Mucosa of descending colon (tissue), 3 donors: ENCODE measurements at regions not wholly inside any gene's neighbourhood (a gene's known extent, or its start where the extent isn't known, plus 50 kb on each side); places are given as distances from the start of the nearest gene placed in this dataset.

Source experiments
- ATAC-seq: fragments of 200-7000 bp; cut with Tn5 transposase; one replicate; pipeline ENCODE4 v1.9.1; 2020; ENCODE audit warnings: mild to moderate bottlenecking, moderate library complexity
- DNase-seq, 3 donors: peaks; one replicate each; pipeline ENCODE4 v3.0.0-alpha.2; 2020
- H3K36me3 ChIP-seq: fragments of 200-600 bp; one replicate; pipeline ENCODE4 v1.8.0; 2021; ENCODE audit warnings: low read depth, mild to moderate bottlenecking
- H3K4me1 ChIP-seq: fragments of 200-600 bp; one replicate; pipeline ENCODE4 v1.8.0; 2021; ENCODE audit warnings: low read depth, mild to moderate bottlenecking
- H3K4me3 ChIP-seq: fragments of 200-600 bp; one replicate; pipeline ENCODE4 v1.8.0; 2021; ENCODE audit warnings: mild to moderate bottlenecking
- H3K9me3 ChIP-seq: fragments of 200-600 bp; one replicate; pipeline ENCODE4 v1.8.0; 2021; ENCODE audit warnings: mild to moderate bottlenecking
- intact Hi-C, 2 donors: fragments of 100-400 bp; cut with DNase I in 1 of 2; cut with micrococcal nuclease in 1 of 2; formaldehyde crosslinking; loops; one replicate each; pipeline versions ENCODE4 v1.11.0 to v1.11.1; 2022; cut with DNase I, micrococcal nuclease
- TF ChIP-seq, protein P1 (sequence below): fragments of 200-600 bp; IDR thresholded peaks from one replicate; pipeline ENCODE4 v1.8.0; 2022; ENCODE audit warnings: antibody characterized with exemption, mild to moderate bottlenecking
- donor health status: DM: no; HTN: no; CAD: no; lungs with moderate emphysema.
- donor health status: DM: no; HTN: no; CAD: no.
- donor health status: DM: no; HTN: yes; CAD: no.

DNA sequence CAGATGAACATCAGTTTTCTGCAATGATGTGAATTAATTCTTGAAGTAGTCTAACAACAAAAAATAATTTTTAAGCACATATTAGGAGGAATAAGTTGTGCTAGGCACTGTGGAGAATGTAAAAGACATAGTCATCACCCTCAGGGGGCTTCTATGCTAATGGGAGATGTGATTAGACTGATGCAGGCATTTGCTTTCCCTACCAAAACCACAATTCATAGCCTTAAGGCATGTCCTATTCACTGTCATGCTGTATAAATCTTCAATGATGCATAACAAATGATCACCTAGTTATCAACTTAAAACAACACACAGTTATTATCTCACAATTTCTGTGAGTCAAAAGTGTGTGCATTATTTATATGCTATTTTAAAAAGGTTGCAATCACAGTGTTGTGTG lies 422.6 kb downstream of the MAN2A1 start:
- DNase-seq (no peak), ATAC-seq (no peak)
- TF ChIP-seq, protein P1, sequence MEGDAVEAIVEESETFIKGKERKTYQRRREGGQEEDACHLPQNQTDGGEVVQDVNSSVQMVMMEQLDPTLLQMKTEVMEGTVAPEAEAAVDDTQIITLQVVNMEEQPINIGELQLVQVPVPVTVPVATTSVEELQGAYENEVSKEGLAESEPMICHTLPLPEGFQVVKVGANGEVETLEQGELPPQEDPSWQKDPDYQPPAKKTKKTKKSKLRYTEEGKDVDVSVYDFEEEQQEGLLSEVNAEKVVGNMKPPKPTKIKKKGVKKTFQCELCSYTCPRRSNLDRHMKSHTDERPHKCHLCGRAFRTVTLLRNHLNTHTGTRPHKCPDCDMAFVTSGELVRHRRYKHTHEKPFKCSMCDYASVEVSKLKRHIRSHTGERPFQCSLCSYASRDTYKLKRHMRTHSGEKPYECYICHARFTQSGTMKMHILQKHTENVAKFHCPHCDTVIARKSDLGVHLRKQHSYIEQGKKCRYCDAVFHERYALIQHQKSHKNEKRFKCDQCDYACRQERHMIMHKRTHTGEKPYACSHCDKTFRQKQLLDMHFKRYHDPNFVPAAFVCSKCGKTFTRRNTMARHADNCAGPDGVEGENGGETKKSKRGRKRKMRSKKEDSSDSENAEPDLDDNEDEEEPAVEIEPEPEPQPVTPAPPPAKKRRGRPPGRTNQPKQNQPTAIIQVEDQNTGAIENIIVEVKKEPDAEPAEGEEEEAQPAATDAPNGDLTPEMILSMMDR: no peak
- H3K9me3 ChIP-seq: no peaks in the 10 kb centered on the region
- intact Hi-C loops: no loop called here
- no peaks in the 10 kb centered on the region for H3K4me1 ChIP-seq
- no peaks in the 10 kb centered on the region for H3K36me3 ChIP-seq
- no peak overlapping the region for H3K4me3 ChIP-seq

DNA sequence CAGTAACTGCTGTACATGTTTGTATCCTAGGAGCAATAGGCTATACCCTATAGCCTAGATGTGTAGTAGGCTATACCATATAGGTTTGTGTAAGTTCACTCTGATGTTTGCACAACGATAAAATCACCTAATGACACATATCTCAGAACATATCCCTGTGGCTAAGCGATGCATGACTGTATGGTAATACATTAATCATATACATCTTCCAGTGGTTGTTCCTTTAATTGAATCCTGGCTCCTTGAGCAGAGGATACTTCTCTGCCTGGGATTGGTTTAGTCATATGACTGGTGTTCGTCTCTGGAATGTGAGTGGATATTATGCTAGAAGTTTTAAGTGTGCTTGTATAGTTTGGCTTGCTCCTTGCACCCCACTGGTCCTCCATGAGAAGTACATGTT lies 425.8 kb downstream of the MAN2A1 start:
- H3K4me3 ChIP-seq: no peak overlapping the region
- TF ChIP-seq, protein P1: no peak
- DNase-seq (no peak), ATAC-seq (no peak)
- intact Hi-C loops: no loop called here
- H3K9me3 ChIP-seq: peaks cover 3% of the 10 kb centered on the region
- no peaks in the 10 kb centered on the region for H3K4me1 ChIP-seq
- no peaks in the 10 kb centered on the region for H3K36me3 ChIP-seq

DNA sequence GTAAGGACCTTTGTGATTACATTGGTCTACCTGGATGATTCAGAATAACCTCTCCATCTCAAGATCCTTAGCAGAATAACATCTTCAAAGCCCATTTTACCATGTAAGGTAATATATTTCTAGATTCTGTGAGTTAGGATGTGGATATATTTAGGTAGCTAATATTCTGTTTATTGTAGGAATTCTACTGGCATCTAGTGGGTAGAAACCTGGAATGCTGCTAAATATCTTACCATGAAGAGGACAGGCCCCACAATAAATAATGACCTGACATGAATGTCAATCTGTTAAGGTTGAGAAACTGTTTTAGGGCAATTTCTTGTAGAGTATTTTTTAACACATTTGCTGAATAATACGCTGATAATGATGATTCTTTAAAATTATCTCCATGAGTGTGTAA lies 426.8 kb downstream of the MAN2A1 start:
- Histone ChIP-seq H3K4me3 (no peak overlapping the region), H3K9me3 (peaks cover 3% of the 10 kb centered on the region), H3K4me1 (no peaks in the 10 kb centered on the region), H3K36me3 (no peaks in the 10 kb centered on the region)
- intact Hi-C loops: no loop called here
- ATAC-seq (no peak), DNase-seq (no peak)
- TF ChIP-seq, protein P1: no peak

DNA sequence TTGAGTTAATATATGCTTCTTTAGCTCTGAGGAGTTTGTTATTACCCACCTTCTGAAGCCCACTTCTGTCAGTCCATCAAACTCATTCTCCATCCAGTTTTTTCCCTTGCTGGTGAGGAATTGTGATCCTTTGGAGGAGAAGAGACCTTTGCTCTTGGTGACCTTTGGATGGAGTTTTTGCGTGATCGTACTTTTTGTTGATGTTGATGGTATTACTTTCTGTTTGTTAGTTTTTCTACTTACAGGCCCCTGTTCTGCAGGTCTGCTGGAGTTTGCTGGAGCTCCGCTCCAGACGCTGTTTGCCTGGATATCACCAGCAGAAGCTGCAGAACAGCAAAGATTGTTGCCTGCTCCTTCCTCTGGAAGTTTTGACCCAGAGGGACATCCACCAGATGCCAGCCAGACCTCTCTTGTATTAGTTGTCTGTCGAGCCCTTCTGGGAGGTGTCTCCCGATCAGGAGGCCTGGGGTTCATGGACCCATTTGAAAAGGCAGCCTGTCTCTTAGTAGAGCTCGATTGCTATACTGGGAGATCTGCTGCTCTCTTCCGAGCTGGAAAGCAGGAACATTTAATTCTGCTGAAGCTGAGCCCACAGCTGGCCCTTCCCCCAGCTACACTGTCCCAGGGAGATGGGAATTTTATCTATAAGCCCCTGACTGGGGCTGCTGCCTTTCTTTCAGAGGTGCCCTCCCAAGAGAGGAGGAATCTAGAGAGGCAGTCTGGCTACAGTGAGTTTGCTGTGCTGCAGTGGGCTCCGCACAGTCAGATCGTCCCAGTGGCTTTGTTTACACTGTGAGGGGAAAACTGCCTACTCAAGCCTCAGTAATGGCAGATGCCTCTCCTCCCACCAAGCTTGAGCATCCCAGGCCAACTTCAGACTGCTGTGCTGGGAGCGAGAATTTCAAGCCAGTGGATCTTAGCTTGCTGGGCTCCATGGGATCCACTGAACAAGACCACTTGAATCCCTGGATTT lies 445.5 kb downstream of the MAN2A1 start:
- Histone ChIP-seq H3K4me1 (no peaks in the 10 kb centered on the region), H3K36me3 (no peaks in the 10 kb centered on the region), H3K4me3 (no peak overlapping the region), H3K9me3 (peaks cover 3% of the 10 kb centered on the region)
- ATAC-seq (no peak), DNase-seq (no peak)
- intact Hi-C loops: no loop called here
- TF ChIP-seq, protein P1: no peak

DNA sequence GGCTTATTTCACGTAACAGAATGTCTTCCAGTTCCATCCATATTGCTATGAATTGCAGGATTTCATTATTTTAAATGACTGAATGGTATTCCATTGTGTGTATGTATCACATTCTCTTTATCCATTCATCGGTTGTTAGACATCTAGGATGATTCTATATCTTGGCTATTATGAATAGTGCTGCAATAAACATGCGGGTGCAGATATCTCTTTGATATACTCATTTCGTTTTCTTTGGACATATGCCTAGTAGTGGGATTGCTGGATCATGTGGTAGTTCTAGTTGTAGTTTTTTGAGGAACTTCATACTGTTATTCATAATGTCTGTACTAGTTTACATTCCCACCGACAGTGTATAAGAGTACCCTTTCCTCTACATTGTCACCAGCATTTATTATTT lies 460.5 kb downstream of the MAN2A1 start:
- Histone ChIP-seq H3K36me3 (no peaks in the 10 kb centered on the region), H3K4me1 (no peaks in the 10 kb centered on the region), H3K4me3 (no peak overlapping the region), H3K9me3 (no peaks in the 10 kb centered on the region)
- intact Hi-C loops: no loop called here
- no peak for DNase-seq
- TF ChIP-seq, protein P1: no peak
- no peak for ATAC-seq
